ENCODE measurements at regions not wholly inside any gene's neighbourhood (a gene's known extent, or its start where the extent isn't known, plus 50 kb on each side); places are given as distances from the start of the nearest gene placed in this dataset.

DNA sequence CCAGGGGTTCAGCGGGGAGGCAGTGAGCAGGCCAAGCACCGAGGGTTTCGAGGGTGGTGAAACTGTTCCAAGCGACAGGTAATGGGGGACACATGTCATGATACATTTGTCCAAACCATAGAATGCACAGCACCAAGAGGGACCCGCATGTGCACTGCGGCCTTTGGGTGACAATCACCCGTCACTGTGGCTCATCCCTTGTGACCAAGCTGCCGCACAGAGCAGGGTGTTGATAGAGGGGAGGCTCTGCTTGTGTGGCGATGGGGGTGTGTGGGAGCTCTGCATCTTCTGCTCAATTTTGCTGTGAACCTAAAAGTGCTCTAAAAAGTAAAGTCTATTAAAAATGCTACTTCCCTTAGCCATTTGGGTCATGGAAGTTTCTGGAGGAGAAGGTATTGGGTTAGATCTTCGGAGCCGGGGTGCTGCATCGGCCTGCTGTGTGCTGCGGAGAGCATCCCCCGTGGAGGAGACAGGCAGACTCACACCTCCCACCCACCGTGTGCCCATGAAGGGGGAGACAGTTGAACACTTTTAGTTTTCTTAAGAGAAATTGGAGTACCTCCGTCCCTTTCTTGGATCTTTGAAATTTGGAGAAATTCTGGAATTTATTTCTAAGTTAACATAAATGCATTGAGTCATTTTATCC is 280.4 kb upstream of the IRX2 start:
- no peak for TF ChIP-seq POLR2A (IDR thresholded peaks at IDR 0.05; ENCODE audit: borderline replicate concordance, extremely low read depth, insufficient read depth, insufficient read length)
- TF ChIP-seq, protein P1, sequence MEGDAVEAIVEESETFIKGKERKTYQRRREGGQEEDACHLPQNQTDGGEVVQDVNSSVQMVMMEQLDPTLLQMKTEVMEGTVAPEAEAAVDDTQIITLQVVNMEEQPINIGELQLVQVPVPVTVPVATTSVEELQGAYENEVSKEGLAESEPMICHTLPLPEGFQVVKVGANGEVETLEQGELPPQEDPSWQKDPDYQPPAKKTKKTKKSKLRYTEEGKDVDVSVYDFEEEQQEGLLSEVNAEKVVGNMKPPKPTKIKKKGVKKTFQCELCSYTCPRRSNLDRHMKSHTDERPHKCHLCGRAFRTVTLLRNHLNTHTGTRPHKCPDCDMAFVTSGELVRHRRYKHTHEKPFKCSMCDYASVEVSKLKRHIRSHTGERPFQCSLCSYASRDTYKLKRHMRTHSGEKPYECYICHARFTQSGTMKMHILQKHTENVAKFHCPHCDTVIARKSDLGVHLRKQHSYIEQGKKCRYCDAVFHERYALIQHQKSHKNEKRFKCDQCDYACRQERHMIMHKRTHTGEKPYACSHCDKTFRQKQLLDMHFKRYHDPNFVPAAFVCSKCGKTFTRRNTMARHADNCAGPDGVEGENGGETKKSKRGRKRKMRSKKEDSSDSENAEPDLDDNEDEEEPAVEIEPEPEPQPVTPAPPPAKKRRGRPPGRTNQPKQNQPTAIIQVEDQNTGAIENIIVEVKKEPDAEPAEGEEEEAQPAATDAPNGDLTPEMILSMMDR (IDR thresholded peaks at IDR 0.05 in 2 of 3, conservative IDR thresholded peaks at IDR 0.05 in 1 of 3; ENCODE audit: borderline replicate concordance in 1 of 3, insufficient read depth in 1 of 3, low read depth in 2 of 3, low read length in 2 of 3), result no peak
- no peak for TF ChIP-seq RAD21 (IDR thresholded peaks at IDR 0.05; ENCODE audit: low read depth)
- TF ChIP-seq EZH2 (IDR thresholded peaks at IDR 0.05), result no peak
- TF ChIP-seq REST (IDR thresholded peaks at IDR 0.05; ENCODE audit: low read depth), result no peak
- no peak for TF ChIP-seq SP1 (IDR thresholded peaks at IDR 0.05; ENCODE audit: low read depth)
- TF ChIP-seq JUND (IDR thresholded peaks at IDR 0.05), result no peak
- TF ChIP-seq FOSL1 (IDR thresholded peaks at IDR 0.05; ENCODE audit: low read depth), result no peak
- TF ChIP-seq EGR1 (IDR thresholded peaks at IDR 0.05; ENCODE audit: low read depth), result no peak
- TF ChIP-seq EZH2phosphoT487 (IDR thresholded peaks at IDR 0.05; ENCODE audit: borderline replicate concordance), result no peak
- TF ChIP-seq SRF (IDR thresholded peaks at IDR 0.05; ENCODE audit: low read depth), result no peak
- no peak for TF ChIP-seq ELF1 (IDR thresholded peaks at IDR 0.05; ENCODE audit: borderline replicate concordance, low read depth)
- no peak for TF ChIP-seq ZNF274 (IDR thresholded peaks at IDR 0.05; ENCODE audit: low read depth, low read length)
